Adrenal gland (tissue), 5 donors: ENCODE measurements at regions not wholly inside any gene's neighbourhood (a gene's known extent, or its start where the extent isn't known, plus 50 kb on each side); places are given as distances from the start of the nearest gene placed in this dataset.

Experiments used
- CTCF ChIP-seq, 6 experiments: fragments of 450-650 bp in 4 of 6; fragments of 200-600 bp in 2 of 6; sonication (generic) in 1 of 6; IDR thresholded peaks; 1 replicate in 5 of 6; 2 replicates in 1 of 6; pipeline versions ENCODE4 v1.5.1 to v1.8.0; 2016 to 2021; ENCODE audit warnings: antibody characterized with exemption in 6 of 6, mild to moderate bottlenecking in 2 of 6, moderate library complexity in 1 of 6
- POLR2A ChIP-seq, 2 donors: fragments of 450-650 bp; IDR thresholded peaks; one replicate each; pipeline ENCODE4 v1.6.1; 2017; ENCODE audit warnings: antibody characterized with exemption in 2 of 2, mild to moderate bottlenecking in 2 of 2, moderate library complexity in 1 of 2
- donor health status: DM: no; HTN: no; CAD: no.

GRCh38 chr4:144206711-144207110 lies 66.2 kb upstream of the GYPA start:
- TF ChIP-seq CTCF (IDR thresholded peaks at IDR 0.05) (no peak), POLR2A (IDR thresholded peaks at IDR 0.05) (no peak)
